K562 (cell line): ENCODE measurements at regions not wholly inside any gene's neighbourhood (a gene's known extent, or its start where the extent isn't known, plus 50 kb on each side); places are given as distances from the start of the nearest gene placed in this dataset.

Experiments
- ATAC-seq: fragments of 200-7000 bp; cut with Tn5 transposase; 3 replicates; pipeline ENCODE4 v1.9.1; 2020; ENCODE audit warnings: moderate library complexity
- BruUV-seq: library from RNA; stranded (reverse); fragments of 400-500 nt; replicated peaks from 2 replicates; lab custom pipeline; 2021; lab: Mats Ljungman, UMichigan
- CTCF ChIA-PET: fragments of 300-600 bp; formaldehyde crosslinking; extraction: SDS; loops from one replicate; lab custom pipeline; 2021; ENCODE audit warnings: low intra/inter-chr PET ratio; lab: Yijun Ruan, JAX
- POLR2A ChIA-PET: fragments of 300-600, 350-650 bp; sonication (Branson Sonifier 250); formaldehyde crosslinking; extraction: SDS; loops from one replicate; lab custom pipeline; 2021; ENCODE audit warnings: antibody characterized with exemption, inconsistent platforms; lab: Yijun Ruan, JAX
- DNase-seq, 4 experiments: peaks; one replicate each; pipeline versions ENCODE4 v3.0.0 to v3.0.0-alpha.2; 2011 to 2018; ENCODE audit warnings: low spot score in 3 of 4, mixed read lengths in 3 of 4; ENCODE audit errors: extremely low read depth in 1 of 4
- FAIRE-seq: peaks from 2 replicates; lab custom pipeline; 2011; peaks lifted over from hg19 to GRCh38; lab: Jason Lieb, UNC
- H2AFZ ChIP-seq: 2 replicates; pipeline ENCODE4 v1.6.0; 2011; ENCODE audit warnings: low read depth, low read length, control low read depth, inconsistent platforms
- H3K27ac ChIP-seq: fragments of 200-600 bp; 3 replicates; pipeline ENCODE4 v1.8.0; 2011; ENCODE audit warnings: low read depth, mild to moderate bottlenecking, control low read depth, inconsistent platforms, low read length, moderate library complexity, mixed read lengths; ENCODE audit errors: extremely low read depth
- H3K27me3 ChIP-seq, 2 experiments: fragments of 300-600 bp in 1 of 2; 2 replicates in 1 of 2; 3 replicates in 1 of 2; pipeline versions ENCODE4 v1.6.0 to v1.8.0; 2011; ENCODE audit warnings: inconsistent platforms in 2 of 2, low read length in 2 of 2, mild to moderate bottlenecking in 1 of 2, mixed read lengths in 1 of 2, moderate library complexity in 1 of 2; ENCODE audit not compliant: control insufficient read depth in 2 of 2, insufficient read depth in 2 of 2
- H3K36me3 ChIP-seq: fragments of 300-600 bp; 3 replicates; pipeline ENCODE4 v1.8.0; 2011; ENCODE audit warnings: mild to moderate bottlenecking, low read length, inconsistent platforms; ENCODE audit not compliant: control insufficient read depth, insufficient read depth
- H3K4me1 ChIP-seq, 2 experiments: fragments of 200-600 bp in 1 of 2; replicated peaks in 1 of 2; 2 replicates in 1 of 2; 3 replicates in 1 of 2; pipeline versions ENCODE4 v1.5.1 to v1.8.0; 2011; ENCODE audit warnings: inconsistent platforms in 2 of 2, low read length in 2 of 2, mild to moderate bottlenecking in 1 of 2, mixed read lengths in 1 of 2, moderate library complexity in 1 of 2; ENCODE audit not compliant: control insufficient read depth in 2 of 2, insufficient read depth in 2 of 2
- H3K4me2 ChIP-seq: 2 replicates; pipeline ENCODE4 v1.6.1; 2011; ENCODE audit warnings: low read length, control low read depth, inconsistent platforms, mixed read lengths; ENCODE audit not compliant: insufficient read depth
- H3K4me3 ChIP-seq: fragments of 200-600 bp; sonication (generic), shearing (Covaris generic); 2 replicates; pipeline ENCODE4 v1.5.1; 2016; ENCODE audit warnings: control low read depth, inconsistent platforms
- H3K79me2 ChIP-seq: fragments of 200-600 bp; 3 replicates; pipeline ENCODE4 v1.8.0; 2011; ENCODE audit warnings: low read length, inconsistent platforms; ENCODE audit not compliant: control insufficient read depth, insufficient read depth
- H3K9ac ChIP-seq, 2 experiments: 2 replicates each; pipeline versions ENCODE4 v1.6.0 to v1.6.1; 2011; ENCODE audit warnings: low read depth in 2 of 2, low read length in 2 of 2, control low read depth in 1 of 2, inconsistent platforms in 1 of 2, mild to moderate bottlenecking in 1 of 2, mixed read lengths in 1 of 2; ENCODE audit not compliant: insufficient read depth in 1 of 2
- H3K9me1 ChIP-seq: one replicate; pipeline ENCODE4 v1.6.0; 2011; ENCODE audit warnings: inconsistent platforms, mild to moderate bottlenecking, low read length, moderate library complexity; ENCODE audit not compliant: control insufficient read depth, insufficient read depth
- H3K9me3 ChIP-seq: replicated peaks from 2 replicates; pipeline ENCODE4 v1.5.1; 2011; ENCODE audit warnings: low read depth, low read length, inconsistent platforms; ENCODE audit not compliant: control insufficient read depth, insufficient read depth
- H4K20me1 ChIP-seq: replicated peaks from 2 replicates; pipeline ENCODE4 v1.6.1; 2011; ENCODE audit warnings: low read length, inconsistent platforms, mixed read lengths; ENCODE audit not compliant: control insufficient read depth, insufficient read depth
- E2F3 ChIP-seq: fragments of 250-450 bp; sonication (Bioruptor Pico); IDR thresholded peaks from 2 replicates; pipeline ENCODE4 v1.4.0; 2020; ENCODE audit warnings: mild to moderate bottlenecking
- NFE2L1 ChIP-seq: fragments of 450-650 bp; IDR thresholded peaks from 2 replicates; pipeline ENCODE4 v1.6.1; 2016; ENCODE audit warnings: missing genetic modification characterization, low read depth, mild to moderate bottlenecking, missing compliant biosample characterization, moderate library complexity, borderline replicate concordance
- PHF21A ChIP-seq: fragments of 450-650 bp; IDR thresholded peaks from 2 replicates; pipeline ENCODE4 v1.6.1; 2017; ENCODE audit warnings: low read depth, borderline replicate concordance
- RAD51 ChIP-seq: fragments of 450-650 bp; IDR thresholded peaks from 2 replicates; pipeline ENCODE4 v1.7.1; 2016; ENCODE audit warnings: low read depth, mild to moderate bottlenecking, borderline replicate concordance
- SAFB ChIP-seq: fragments of 200-400 bp; formaldehyde crosslinking; IDR thresholded peaks from 2 replicates; pipeline ENCODE4 v1.6.1; 2017; ENCODE audit warnings: low read depth, low read length, borderline replicate concordance
- STAT5A ChIP-seq: IDR thresholded peaks from 2 replicates; pipeline ENCODE4 v1.6.1; 2012; ENCODE audit warnings: low read length, inconsistent platforms, borderline replicate concordance
- ZKSCAN1 ChIP-seq: fragments of 150-350 bp; IDR thresholded peaks from 2 replicates; pipeline ENCODE4 v1.6.1; 2016; ENCODE audit warnings: low read depth, low read length
- ZNF146 ChIP-seq: IDR thresholded peaks from one replicate; pipeline ENCODE4 v1.6.1; 2018; ENCODE audit warnings: missing compliant biosample characterization; ENCODE audit not compliant: unreplicated experiment
- ZNF583 ChIP-seq: fragments of 250-450 bp; sonication (Bioruptor Pico); IDR thresholded peaks from 2 replicates; pipeline ENCODE4 v1.4.0; 2020
- WGBS: fragments of 100-300 bp; shearing (Covaris generic); methylation state at CpG from one replicate; pipeline ENCODE4 v1.1.6; 2016; ENCODE audit warnings: low coverage, mixed read lengths; ENCODE audit not compliant: insufficient coverage; ENCODE audit errors: missing lambda C conversion rate; 5-methylcytosine and 5-hydroxymethylcytosine counted together
- in situ Hi-C: fragments of 300-500 bp; cut with MboI; formaldehyde crosslinking; loops from 4 replicates; pipeline ENCODE4 v1.15.0; 2018; ENCODE audit warnings: inconsistent platforms, mixed read lengths
- intact Hi-C: fragments of 100-400 bp; cut with micrococcal nuclease; formaldehyde crosslinking; loops from 2 replicates; pipeline ENCODE4 v1.14.2; 2022
- TF ChIP-seq, protein P1 (sequence below): sonication (generic); formaldehyde crosslinking; IDR thresholded peaks from 2 replicates; pipeline ENCODE4 v1.8.1; 2023; ENCODE audit warnings: mild to moderate bottlenecking, missing genetic modification reagents, moderate library complexity
- TF ChIP-seq, protein P2 (sequence below): fragments of 250-450 bp; sonication (Bioruptor Pico); IDR thresholded peaks from 2 replicates; pipeline ENCODE4 v1.5.0; 2021; ENCODE audit warnings: mild to moderate bottlenecking, moderate library complexity
- TF ChIP-seq, protein P3 (sequence below), 2 experiments: fragments of 250-450 bp in 1 of 2; fragments of 450-650 bp in 1 of 2; sonication (Bioruptor Pico) in 1 of 2; IDR thresholded peaks; 2 replicates each; pipeline versions ENCODE4 v1.6.1 to v1.8.0; 2016 to 2021; ENCODE audit warnings: mild to moderate bottlenecking in 2 of 2, moderate library complexity in 2 of 2, missing compliant biosample characterization in 1 of 2, missing genetic modification characterization in 1 of 2

DNA sequence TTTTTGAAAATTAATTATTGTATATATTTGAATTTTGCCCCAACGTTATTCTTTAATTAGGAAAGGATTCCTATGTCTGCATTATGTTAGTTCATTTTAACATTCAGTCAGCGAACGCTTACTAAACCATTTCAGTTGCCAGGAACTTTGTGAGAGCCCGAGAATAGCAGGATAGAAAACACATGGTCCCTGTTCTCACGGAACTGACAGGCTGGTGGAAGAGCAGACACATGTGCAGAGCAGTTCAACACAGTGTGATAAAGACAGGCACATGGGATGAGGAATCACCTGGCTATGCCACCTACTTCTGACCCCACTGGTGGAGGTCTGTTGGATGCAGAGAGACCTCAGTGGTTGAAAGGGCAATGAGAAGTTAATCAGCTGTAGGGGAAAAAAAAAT, 367.2 kb downstream of the EPM2A start:
- FAIRE-seq (no peak), ATAC-seq (no peak), DNase-seq (no peak)
- no peak overlapping the region for H3K4me2 ChIP-seq
- H3K79me2 ChIP-seq: no peaks in the 10 kb centered on the region
- WGBS: 0% methylated on average over 5 of the region's 5 CpGs
- H3K27ac ChIP-seq: no peak overlapping the region
- H3K9me1 ChIP-seq: no peaks in the 10 kb centered on the region
- in situ Hi-C loops (no loop called here), intact Hi-C loops (no loop called here)
- H3K9me3 ChIP-seq: no peaks in the 10 kb centered on the region; the same call in none of the 2 replicates
- no peak overlapping the region for H3K9ac ChIP-seq
- POLR2A ChIA-PET: interaction anchor here (0.6 kb wide), 1 partner anchor 312 kb away, joined by 3 read pairs; no protein-coding TSS in a partner anchor
- CTCF ChIA-PET: no interaction called here
- no peak overlapping the region for H2AFZ ChIP-seq
- H3K4me1 ChIP-seq: no peaks in the 10 kb centered on the region
- TF ChIP-seq NFE2L1 (tag) (no peak), E2F3 (CRISPR knock-in tag) (no peak), ZNF583 (CRISPR knock-in tag) (no peak)
- TF ChIP-seq, all 486 proteins: peak for 0
- Histone ChIP-seq H4K20me1 (no peaks in the 10 kb centered on the region), H3K4me3 (no peak overlapping the region), H3K36me3 (no peaks in the 10 kb centered on the region), H3K27me3 (no peaks in the 10 kb centered on the region)
- BruUV-seq: no TSS peak

DNA sequence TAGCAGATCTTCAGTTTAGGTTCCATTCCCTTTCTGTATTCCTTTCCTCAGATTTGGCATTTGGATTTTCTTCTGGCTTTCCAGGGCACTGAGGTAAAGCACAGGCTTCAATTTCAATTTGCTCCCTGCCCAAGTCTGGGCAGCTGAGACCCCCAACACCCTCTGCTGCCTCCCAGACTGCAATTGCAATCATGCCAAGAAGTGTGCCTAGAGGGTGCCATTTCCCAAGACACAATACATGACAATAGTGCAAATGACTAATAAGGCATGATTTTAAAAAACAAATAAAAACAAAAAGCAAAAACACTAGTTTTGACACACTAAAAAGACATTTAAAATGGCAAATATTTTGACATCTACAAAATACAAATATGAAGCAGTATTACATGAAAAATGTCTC, 364.8 kb downstream of the EPM2A start:
- TF ChIP-seq STAT5A (no peak), SAFB (no peak), PHF21A (no peak), ZKSCAN1 (no peak), ZNF146 (CRISPR knock-in tag) (no peak), RAD51 (no peak)
- TF ChIP-seq, protein P1, sequence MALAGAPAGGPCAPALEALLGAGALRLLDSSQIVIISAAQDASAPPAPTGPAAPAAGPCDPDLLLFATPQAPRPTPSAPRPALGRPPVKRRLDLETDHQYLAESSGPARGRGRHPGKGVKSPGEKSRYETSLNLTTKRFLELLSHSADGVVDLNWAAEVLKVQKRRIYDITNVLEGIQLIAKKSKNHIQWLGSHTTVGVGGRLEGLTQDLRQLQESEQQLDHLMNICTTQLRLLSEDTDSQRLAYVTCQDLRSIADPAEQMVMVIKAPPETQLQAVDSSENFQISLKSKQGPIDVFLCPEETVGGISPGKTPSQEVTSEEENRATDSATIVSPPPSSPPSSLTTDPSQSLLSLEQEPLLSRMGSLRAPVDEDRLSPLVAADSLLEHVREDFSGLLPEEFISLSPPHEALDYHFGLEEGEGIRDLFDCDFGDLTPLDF (CRISPR knock-in tag): no peak
- TF ChIP-seq, protein P2, sequence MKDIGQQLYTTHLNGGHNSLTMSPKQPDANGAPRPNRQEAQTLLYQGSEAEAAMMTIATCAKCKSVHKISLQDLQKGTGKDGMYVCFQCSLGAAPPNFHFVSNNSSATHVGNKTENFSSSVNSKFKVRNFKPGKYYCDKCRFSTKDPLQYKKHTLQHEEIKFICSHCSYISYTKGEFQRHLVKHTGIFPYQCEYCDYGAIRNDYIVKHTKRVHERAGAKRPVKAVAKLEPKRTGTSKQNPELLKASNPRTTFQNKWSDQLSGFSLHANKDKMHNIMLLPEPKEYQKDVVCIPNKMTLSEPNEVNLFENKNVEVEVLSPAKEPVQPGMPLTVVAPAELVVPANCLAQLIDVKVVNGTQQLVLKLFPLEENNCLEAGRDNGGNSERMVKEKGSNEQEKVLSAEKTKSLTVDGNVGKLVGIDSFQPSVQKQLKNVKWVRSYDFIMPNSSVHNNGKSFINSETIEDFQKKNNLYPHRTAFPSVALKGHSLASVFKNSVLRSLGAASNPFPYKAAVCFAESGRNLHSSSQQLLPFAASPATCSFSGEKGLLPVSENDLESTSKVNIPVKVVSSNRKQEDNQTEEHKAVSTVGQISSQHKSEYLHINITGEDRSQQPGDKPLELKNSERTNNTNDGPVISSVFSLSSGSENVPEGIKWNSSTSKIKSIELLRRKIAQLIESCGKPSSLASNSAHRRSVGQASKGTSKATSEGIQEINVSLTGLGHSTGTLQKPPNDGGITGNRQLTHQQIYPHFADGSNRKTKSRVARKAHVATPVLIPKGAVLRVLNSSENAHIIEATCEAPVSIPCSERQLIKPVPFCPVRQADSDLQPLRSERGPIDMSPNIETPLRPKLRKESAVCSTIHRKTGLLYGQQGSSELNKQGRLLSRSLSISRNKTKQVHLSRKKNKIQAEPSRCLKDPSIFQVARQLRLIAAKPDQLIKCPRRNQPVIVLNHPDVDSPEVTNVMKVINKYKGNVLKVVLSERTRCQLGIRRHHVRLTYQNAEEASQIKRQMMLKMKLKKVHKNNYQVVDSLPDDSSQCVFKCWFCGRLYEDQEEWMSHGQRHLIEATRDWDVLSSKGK: no peak
- TF ChIP-seq, protein P3, sequence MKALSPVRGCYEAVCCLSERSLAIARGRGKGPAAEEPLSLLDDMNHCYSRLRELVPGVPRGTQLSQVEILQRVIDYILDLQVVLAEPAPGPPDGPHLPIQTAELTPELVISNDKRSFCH (CRISPR knock-in tag; IDR thresholded peaks at IDR 0.05): no peak
- TF ChIP-seq, protein P3 (tag; IDR thresholded peaks at IDR 0.05): no peak

More for the DNA sequence above, 364.8 kb downstream of the EPM2A start:
- ATAC-seq: no peak
- Histone ChIP-seq H3K79me2 (no peaks in the 10 kb centered on the region), H3K36me3 (no peaks in the 10 kb centered on the region), H4K20me1 (no peaks in the 10 kb centered on the region), H3K9ac (no peak overlapping the region), H3K27me3 (no peaks in the 10 kb centered on the region), H3K4me3 (no peak overlapping the region), H3K4me1 (no peaks in the 10 kb centered on the region), H3K27ac (no peak overlapping the region), H2AFZ (no peak overlapping the region), H3K9me3 (no peaks in the 10 kb centered on the region; the same call in none of the 2 replicates), H3K4me2 (no peak overlapping the region), H3K9me1 (no peaks in the 10 kb centered on the region)
- BruUV-seq: no TSS peak
- no peak for DNase-seq
- intact Hi-C loops (no loop called here), in situ Hi-C loops (no loop called here)
- no peak for FAIRE-seq
- ChIA-PET POLR2A (no interaction called here), CTCF (no interaction called here)
